CD4-positive, alpha-beta T cell treated with Interleukin-15 for 1 hour (primary cell): ENCODE measurements at regions not wholly inside any gene's neighbourhood (a gene's known extent, or its start where the extent isn't known, plus 50 kb on each side); places are given as distances from the start of the nearest gene placed in this dataset.
A peak's percentile ranks its signal among the peaks of the same experiment; 100 is the strongest.
"Not testable (repeated sequence)": the region's sequence is repeated elsewhere in the genome, so short reads cannot be mapped to it uniquely, and the experiment has no call there.

Source experiments
- DNase-seq: peaks from one replicate; pipeline ENCODE4 v3.0.0-alpha.2; 2020

GRCh38 chr9:82117026-82117811, 128.6 kb downstream of the SPATA31D1 start:
- DNase-seq: no peak

DNA sequence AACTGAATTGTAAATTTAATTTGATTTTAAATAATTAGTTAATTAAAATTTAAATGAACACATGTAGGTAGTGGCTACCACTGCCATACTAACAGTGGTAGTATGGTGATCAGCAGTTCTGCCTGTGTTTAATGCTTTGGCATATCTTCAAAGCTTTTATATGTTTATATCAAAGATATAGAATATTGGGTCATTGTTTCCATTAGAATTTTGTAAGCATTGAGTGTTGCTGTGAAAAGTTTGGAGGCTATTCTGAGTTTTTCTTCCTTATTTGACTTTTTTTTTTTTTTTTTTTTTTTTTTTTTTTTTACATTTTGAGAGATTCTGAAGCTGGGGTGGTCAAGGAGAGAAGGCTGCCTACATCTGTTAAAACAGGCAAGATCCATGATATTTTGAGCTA, 134.2 kb downstream of the SPATA31D1 start:
- no peak for DNase-seq

GRCh38 chr9:82124090-82124489, 135.5 kb downstream of the SPATA31D1 start:
- no peak for DNase-seq

GRCh38 chr9:82126256-82126655, 137.7 kb downstream of the SPATA31D1 start:
- no peak for DNase-seq

- no peak for DNase-seq
These were observed 138.9 kb downstream of the SPATA31D1 start for GRCh38 chr9:82127465-82127864.

GRCh38 chr9:82128011-82128696, 139.6 kb downstream of the SPATA31D1 start:
- peak; percentile 33 for DNase-seq

GRCh38 chr9:82129708-82130107, 141.1 kb downstream of the SPATA31D1 start:
- DNase-seq: no peak

DNA sequence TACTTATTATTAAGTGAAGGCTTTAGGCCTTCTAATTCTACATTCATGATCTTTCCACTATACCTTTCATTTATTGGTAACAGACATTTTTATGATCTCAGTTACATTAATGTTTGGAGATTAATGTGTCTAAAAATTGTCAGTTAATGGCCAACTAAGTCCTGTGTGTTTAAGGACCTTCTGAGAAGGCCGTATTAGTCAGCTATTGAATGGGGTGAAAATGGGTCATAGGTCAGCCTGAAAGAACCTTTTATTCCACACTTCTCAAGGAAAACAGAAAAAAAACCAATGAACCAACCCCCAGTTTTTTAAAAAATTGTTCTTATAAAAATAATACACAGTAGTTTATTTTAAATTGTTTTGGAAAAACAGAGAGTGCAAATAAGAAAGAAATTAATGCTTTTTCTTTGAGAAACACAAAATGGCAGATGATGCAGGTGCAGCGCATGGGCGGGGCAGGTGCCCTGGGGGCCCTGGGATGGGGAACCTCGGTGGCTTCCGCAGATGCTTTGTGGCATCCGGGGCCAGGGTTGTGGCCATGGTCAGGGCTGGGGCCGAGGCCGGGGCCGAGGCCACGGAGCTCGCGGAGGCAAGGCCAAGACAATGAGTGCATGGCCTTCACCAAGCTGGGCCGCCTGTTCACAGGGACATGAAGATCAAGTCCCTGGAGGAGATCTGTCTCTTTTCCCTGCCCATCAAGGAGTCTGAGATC, 141.9 kb downstream of the SPATA31D1 start:
- no peak for DNase-seq

DNA sequence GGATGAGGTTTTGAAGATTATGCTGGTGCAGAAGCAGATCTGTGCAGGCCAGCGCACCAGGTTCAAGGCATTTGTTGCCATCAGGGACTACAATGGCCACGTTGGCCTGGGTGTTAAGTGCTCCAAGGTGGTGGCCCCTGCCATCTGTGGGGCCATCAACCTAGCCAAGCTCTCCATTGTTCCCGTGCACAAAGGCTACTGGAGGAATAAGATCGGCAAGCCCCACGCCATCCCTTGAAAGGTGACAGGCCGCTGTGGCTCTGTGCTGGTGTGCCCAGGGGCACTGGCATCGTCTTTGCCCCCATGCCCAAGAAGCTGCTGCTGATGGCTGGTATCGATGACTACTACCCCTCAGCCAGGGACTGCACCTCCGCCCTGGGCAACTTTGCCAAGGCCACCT, 142.5 kb downstream of the SPATA31D1 start:
- DNase-seq: no peak

DNA sequence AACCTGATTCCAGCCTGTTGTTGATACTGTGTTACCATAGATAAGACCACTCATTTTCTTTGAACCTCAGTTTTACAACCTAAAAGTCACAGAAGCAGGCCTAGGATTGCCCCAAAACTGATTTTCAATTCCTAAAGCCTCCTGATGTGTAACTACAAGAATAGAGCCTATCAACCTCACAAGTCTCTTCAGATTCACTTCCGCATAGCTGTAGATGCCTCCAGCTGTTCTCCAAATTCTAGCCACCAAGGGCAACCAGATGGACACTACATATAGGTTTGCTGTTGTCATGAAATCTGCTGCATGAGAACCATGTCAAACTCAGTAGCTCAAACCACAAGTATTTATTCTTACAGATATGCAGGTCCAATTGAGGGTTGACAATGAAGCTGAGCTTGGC, 143.5 kb downstream of the SPATA31D1 start:
- no peak for DNase-seq

GRCh38 chr9:82134010-82134409, 145.4 kb downstream of the SPATA31D1 start:
- no peak for DNase-seq

- no peak for DNase-seq
These were observed 146.5 kb downstream of the SPATA31D1 start for GRCh38 chr9:82135106-82135505.

- DNase-seq: not testable (repeated sequence)
These were observed 149.5 kb downstream of the SPATA31D1 start for GRCh38 chr9:82138081-82138480.

DNA sequence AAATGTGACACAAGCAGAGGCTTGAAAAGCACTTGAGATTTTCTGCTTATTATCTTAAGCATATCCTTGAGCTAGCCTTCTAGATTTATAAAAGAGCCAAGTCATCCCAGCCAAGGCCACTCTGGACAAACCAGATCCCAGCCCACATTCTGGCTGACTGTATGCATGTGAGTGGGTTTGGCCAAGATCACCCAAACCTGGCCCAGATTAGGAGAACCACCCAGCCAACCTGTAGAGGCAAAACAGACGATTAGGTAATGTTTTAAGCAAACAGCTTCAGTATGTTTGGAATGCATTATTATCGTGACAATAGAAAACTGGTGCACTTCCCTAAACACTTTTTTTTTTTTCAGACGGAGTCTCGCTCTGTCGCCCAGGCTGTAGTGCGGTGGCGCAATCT, 151.9 kb downstream of the SPATA31D1 start:
- DNase-seq: no peak

DNA sequence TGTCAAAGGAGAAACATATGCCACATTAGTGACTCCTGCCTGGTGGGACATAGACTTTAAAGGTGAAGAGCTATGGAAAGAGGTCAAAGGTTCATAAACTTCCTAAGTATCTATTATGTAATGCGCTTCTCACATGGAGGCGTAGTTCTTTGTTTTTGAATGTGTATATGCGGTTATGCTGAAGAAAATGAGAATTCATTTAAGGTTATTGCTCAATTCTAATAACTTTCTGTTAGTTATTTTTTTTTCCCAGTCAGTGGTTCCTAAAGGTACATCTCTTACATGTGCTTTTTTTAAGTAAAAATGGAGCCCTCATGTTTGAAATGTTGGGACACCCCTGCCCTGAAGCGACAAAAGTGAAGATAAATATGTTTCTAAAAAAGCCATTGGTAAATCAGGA, 156.2 kb downstream of the SPATA31D1 start:
- no peak for DNase-seq

DNA sequence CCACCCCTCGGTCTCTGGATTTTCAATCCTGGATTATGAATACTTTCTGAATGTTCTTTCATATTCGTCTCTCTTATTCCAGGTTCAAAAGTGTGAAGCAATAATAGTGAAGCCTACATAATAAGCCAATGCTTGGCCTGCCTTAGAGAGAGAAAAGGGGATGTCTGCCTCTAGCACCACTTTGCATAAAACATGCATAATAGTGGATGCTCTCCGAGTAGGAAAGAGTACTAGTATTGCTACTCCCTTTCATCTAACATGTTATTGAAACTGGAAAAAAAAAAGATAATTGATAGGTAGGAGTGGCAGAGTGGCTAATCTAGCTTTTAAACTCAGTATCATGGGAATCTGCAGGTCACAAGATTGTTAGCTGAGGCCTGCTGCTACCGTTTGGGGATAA, 158.1 kb downstream of the SPATA31D1 start:
- DNase-seq: no peak

DNA sequence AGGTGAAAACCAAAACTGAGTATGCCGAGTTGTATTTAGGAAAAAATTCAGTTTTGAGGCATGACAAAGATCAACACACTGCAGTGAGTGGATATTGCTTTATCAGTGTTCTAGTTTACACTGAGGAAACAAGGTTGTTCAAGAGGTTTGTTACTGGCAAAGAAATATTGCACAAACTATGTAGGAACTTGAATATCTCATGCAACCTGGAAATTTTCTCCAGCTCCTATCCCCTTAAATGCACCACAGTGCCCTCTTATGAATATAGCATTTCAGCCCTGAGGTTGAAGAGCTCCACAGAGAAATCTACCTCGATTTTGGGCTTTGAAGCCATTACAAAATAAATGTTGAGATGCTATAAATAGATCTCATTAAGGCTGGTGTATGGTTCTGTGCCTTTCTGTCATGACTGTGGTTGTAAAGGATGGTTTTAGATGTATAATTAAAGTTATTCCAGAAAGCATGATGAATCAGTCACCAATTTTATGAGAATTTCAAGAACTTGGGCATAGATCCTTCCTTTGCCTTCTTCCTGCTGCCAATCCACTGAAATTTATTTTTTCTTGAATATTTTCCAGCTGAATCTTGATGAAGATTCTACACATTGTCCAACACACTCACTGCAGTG, 159.3 kb downstream of the SPATA31D1 start:
- DNase-seq: no peak

DNA sequence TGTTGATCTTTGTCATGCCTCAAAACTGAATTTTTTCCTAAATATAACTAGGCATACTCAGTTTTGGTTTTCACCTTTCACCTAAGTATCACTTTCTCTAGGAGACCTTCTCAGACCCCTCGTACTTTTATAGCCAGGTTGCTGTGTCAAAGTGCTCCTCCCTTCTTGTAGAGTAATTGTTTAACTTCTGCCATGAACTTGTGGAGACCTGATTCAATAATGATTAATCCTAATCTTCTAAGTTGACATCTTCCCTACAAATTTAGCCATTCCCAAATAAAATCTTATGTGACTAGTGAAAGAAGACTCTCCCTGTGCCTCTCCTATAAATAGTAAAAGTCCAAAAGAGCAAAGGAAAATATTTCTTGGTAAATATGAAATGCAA, 159.8 kb downstream of the SPATA31D1 start:
- DNase-seq: no peak

DNA sequence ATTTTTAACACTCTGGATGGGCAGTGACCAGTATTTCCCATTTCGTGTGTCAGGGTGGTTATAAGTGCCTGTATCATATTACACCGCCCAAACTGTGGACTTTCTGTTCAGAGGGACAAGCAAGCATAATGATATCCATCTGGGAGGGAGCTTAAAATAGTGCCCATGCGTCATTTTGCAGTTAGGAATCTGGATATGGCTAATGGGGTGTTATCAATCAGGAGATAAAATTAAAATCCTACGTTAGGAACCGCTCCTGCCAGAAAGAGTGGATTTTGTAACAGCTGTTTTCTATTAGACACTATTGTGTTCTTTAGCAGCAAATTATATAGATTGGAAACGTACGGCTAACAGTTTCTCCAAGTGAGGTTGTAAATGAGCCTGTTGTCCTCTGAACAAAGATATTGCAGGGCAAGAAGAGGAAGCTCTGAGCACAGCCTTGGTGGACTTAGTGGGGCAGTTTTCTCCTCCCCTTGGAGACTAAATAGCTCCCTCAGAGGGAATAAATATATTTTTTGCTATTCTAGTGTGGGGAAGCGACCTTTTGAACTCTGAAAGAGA, 160.4 kb downstream of the SPATA31D1 start:
- DNase-seq: no peak

DNA sequence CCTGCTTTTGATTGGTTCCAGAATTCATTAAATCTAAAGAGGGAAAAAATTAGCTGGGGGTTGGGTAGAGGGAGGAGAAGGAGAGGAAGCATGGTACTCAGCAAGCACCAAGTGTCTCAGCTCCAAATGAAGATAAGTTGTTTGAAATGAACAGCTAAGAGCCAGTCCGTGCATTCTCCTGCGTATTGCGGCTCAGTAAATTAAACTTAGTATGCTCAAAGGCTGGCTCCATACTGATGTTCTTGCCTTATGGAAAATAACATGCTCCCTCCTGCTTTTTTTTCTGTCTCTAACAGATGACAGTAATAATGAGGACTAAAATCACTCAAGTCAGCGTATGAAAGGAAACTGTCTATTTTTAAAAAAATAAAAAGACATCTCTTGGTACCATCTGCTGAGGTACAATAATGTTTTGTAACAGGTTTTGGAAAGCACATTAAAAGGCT, 161.0 kb downstream of the SPATA31D1 start:
- no peak for DNase-seq

DNA sequence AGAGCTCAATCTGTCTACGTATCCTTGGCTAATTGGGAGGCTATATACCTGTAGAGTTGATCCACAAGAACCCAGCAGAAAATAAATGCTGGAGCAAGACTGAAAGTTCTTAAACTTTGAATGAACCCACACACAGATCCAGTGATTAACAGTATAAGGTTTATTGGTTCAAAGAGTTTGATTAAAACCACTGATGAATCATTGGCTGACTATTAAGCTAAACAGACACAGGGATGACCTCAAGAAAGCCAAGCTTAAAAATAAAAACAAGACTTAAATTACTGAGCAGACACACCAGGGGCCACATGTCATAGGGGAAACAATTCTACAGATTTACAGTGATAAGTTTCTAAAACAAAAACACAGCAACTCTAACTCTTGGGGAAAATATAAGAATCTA, 163.6 kb downstream of the SPATA31D1 start:
- no peak for DNase-seq

- DNase-seq: no peak
These were observed 164.5 kb downstream of the SPATA31D1 start for GRCh38 chr9:82153032-82153431.

GRCh38 chr9:82154573-82154972, 166.0 kb downstream of the SPATA31D1 start:
- DNase-seq: no peak
